ENCODE measurements at regions not wholly inside any gene's neighbourhood (a gene's known extent, or its start where the extent isn't known, plus 50 kb on each side); places are given as distances from the start of the nearest gene placed in this dataset.

DNA sequence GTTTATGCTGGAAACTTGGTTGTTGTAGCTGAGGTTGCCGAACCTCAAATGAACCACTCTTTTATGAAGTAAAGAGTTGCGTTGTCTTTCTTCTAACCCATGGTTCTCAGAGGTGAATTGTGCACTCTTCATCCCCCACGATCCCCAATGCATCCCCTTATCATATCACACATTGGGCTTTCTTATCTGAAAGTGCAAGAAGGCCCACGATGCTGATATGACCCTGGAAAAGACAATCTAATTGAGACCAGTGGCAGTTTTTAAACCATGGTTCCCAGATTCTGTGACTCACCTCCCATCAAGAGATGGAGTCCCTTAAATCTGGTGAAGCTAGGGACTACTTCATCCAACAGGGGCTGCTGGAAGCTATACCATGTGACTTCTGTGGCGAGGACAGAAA is 156.3 kb upstream of the IRX3 start:
- H3K36me3 Mint-ChIP-seq (ENCODE audit: insufficient read depth, unreplicated experiment), result no peaks in the 10 kb centered on the region
- DNase-seq (ENCODE audit: unreplicated experiment), result no peak
- BruUV-seq (replicated peaks), result no TSS peak
- intact Hi-C loops (cut with micrococcal nuclease), result loop anchor here (10.0 kb wide), 2 partner anchors 192 to 668 kb away; no protein-coding TSS in a partner anchor
- peaks cover 24% of the 10 kb centered on the region for H3K4me1 Mint-ChIP-seq (ENCODE audit: insufficient read depth, unreplicated experiment)
- no peaks in the 10 kb centered on the region for H3K9me3 Mint-ChIP-seq (ENCODE audit: unreplicated experiment)
- ChIA-PET POLR2A (interaction anchor here (0.9 to 1.8 kb wide), 5 partner anchors 11 to 483 kb away, joined by 4 to 5 read pairs (median 4); partner anchors contain the start of gene IRX3), CTCF (interaction anchor here (0.5 to 1.0 kb wide), 4 partner anchors 158 to 893 kb away, joined by 3 to 6 read pairs (median 3); no protein-coding TSS in a partner anchor)
- no peak overlapping the region for H3K4me3 Mint-ChIP-seq (ENCODE audit: unreplicated experiment)
- H3K27ac Mint-ChIP-seq (ENCODE audit: low read depth, unreplicated experiment), result no peak overlapping the region
- peaks cover 21% of the 10 kb centered on the region for H3K27me3 Mint-ChIP-seq (ENCODE audit: insufficient read depth, unreplicated experiment)
- TF ChIP-seq, protein P1, sequence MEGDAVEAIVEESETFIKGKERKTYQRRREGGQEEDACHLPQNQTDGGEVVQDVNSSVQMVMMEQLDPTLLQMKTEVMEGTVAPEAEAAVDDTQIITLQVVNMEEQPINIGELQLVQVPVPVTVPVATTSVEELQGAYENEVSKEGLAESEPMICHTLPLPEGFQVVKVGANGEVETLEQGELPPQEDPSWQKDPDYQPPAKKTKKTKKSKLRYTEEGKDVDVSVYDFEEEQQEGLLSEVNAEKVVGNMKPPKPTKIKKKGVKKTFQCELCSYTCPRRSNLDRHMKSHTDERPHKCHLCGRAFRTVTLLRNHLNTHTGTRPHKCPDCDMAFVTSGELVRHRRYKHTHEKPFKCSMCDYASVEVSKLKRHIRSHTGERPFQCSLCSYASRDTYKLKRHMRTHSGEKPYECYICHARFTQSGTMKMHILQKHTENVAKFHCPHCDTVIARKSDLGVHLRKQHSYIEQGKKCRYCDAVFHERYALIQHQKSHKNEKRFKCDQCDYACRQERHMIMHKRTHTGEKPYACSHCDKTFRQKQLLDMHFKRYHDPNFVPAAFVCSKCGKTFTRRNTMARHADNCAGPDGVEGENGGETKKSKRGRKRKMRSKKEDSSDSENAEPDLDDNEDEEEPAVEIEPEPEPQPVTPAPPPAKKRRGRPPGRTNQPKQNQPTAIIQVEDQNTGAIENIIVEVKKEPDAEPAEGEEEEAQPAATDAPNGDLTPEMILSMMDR (IDR thresholded peaks at IDR 0.05; ENCODE audit: unreplicated experiment), result no peak

DNA sequence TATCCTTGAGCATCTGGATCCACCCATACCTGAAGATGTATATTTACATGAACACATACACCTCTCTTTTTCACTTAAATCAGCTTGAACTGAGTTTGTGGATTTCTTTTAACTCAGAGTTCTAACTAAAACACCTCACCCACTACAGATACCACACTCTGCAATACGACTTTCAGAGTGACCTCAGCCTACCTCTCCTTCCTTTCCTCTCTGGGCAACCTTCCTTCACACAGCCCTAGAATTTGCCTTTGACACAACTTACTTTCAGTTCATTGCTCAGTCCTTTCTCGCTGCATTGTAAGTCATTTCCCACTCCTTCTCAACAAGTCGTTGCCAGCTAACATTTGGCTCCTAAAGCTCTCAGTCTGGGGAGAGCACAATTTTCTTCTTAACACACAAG is 151.9 kb upstream of the IRX3 start:
- ChIA-PET POLR2A (interaction anchor here (0.9 to 1.3 kb wide), 2 partner anchors 10 to 13 kb away, joined by 3 to 5 read pairs; no protein-coding TSS in a partner anchor), CTCF (interaction anchor here (0.8 kb wide), 1 partner anchor 127 kb away, joined by 3 read pairs; no protein-coding TSS in a partner anchor)
- Mint-ChIP-seq H3K9me3 (ENCODE audit: unreplicated experiment) (no peaks in the 10 kb centered on the region), H3K27ac (ENCODE audit: low read depth, unreplicated experiment) (no peak overlapping the region), H3K4me3 (ENCODE audit: unreplicated experiment) (no peak overlapping the region), H3K27me3 (ENCODE audit: insufficient read depth, unreplicated experiment) (peaks cover 21% of the 10 kb centered on the region), H3K4me1 (ENCODE audit: insufficient read depth, unreplicated experiment) (no peaks in the 10 kb centered on the region), H3K36me3 (ENCODE audit: insufficient read depth, unreplicated experiment) (no peaks in the 10 kb centered on the region)
- no TSS peak for BruUV-seq (replicated peaks)
- intact Hi-C loops (cut with micrococcal nuclease), result no loop called here
- DNase-seq (ENCODE audit: unreplicated experiment), result no peak
- TF ChIP-seq, protein P1 (IDR thresholded peaks at IDR 0.05; ENCODE audit: unreplicated experiment), result no peak

- no peak overlapping the region for H3K4me3 Mint-ChIP-seq (ENCODE audit: unreplicated experiment)
- H3K4me1 Mint-ChIP-seq (ENCODE audit: insufficient read depth, unreplicated experiment), result no peaks in the 10 kb centered on the region
- POLR2A ChIA-PET, result interaction anchor here (0.9 kb wide), 1 partner anchor 12 kb away, joined by 3 read pairs; no protein-coding TSS in a partner anchor
Measured at GRCh38 chr16:54437921-54438320, 151.3 kb upstream of the IRX3 start.

GRCh38 chr16:54437401-54437800 is 150.8 kb upstream of the IRX3 start:
- no TSS peak for BruUV-seq (replicated peaks)
- Mint-ChIP-seq H3K27ac (ENCODE audit: low read depth, unreplicated experiment) (no peak overlapping the region), H3K27me3 (ENCODE audit: insufficient read depth, unreplicated experiment) (peaks cover 21% of the 10 kb centered on the region), H3K4me3 (ENCODE audit: unreplicated experiment) (no peak overlapping the region), H3K4me1 (ENCODE audit: insufficient read depth, unreplicated experiment) (no peaks in the 10 kb centered on the region), H3K36me3 (ENCODE audit: insufficient read depth, unreplicated experiment) (no peaks in the 10 kb centered on the region), H3K9me3 (ENCODE audit: unreplicated experiment) (no peaks in the 10 kb centered on the region)
- POLR2A ChIA-PET, result no interaction called here
- intact Hi-C loops (cut with micrococcal nuclease), result no loop called here
- DNase-seq (ENCODE audit: unreplicated experiment), result no peak
- TF ChIP-seq, protein P1 (IDR thresholded peaks at IDR 0.05; ENCODE audit: unreplicated experiment), result no peak
- CTCF ChIA-PET, result no interaction called here

More at GRCh38 chr16:54437921-54438320, 151.3 kb upstream of the IRX3 start:
- Mint-ChIP-seq H3K9me3 (ENCODE audit: unreplicated experiment) (no peaks in the 10 kb centered on the region), H3K36me3 (ENCODE audit: insufficient read depth, unreplicated experiment) (no peaks in the 10 kb centered on the region), H3K27ac (ENCODE audit: low read depth, unreplicated experiment) (no peak overlapping the region), H3K27me3 (ENCODE audit: insufficient read depth, unreplicated experiment) (peaks cover 21% of the 10 kb centered on the region)
- CTCF ChIA-PET, result interaction anchor here (0.8 kb wide), 1 partner anchor 127 kb away, joined by 3 read pairs; no protein-coding TSS in a partner anchor
- no TSS peak for BruUV-seq (replicated peaks)
- TF ChIP-seq, protein P1 (IDR thresholded peaks at IDR 0.05; ENCODE audit: unreplicated experiment), result no peak
- intact Hi-C loops (cut with micrococcal nuclease), result no loop called here
- DNase-seq (ENCODE audit: unreplicated experiment), result no peak
